HFF-Myc (cell line): ENCODE measurements at regions not wholly inside any gene's neighbourhood (a gene's known extent, or its start where the extent isn't known, plus 50 kb on each side); places are given as distances from the start of the nearest gene placed in this dataset.

Experiments used
- DNase-seq: peaks from one replicate; pipeline ENCODE4 v3.0.0-alpha.2; 2011; ENCODE audit warnings: low read depth; ENCODE audit errors: extremely low read depth
- H3K4me3 ChIP-seq: replicated peaks from 2 replicates; pipeline ENCODE4 v1.5.1; 2011; ENCODE audit warnings: low read depth, mild to moderate bottlenecking, control low read depth, low read length
- TF ChIP-seq, protein P1 (sequence below): IDR thresholded peaks from 2 replicates; pipeline ENCODE4 v1.5.1; 2012; ENCODE audit warnings: mild to moderate bottlenecking, low read depth, low read length, control low read depth; ENCODE audit errors: missing control alignments

DNA sequence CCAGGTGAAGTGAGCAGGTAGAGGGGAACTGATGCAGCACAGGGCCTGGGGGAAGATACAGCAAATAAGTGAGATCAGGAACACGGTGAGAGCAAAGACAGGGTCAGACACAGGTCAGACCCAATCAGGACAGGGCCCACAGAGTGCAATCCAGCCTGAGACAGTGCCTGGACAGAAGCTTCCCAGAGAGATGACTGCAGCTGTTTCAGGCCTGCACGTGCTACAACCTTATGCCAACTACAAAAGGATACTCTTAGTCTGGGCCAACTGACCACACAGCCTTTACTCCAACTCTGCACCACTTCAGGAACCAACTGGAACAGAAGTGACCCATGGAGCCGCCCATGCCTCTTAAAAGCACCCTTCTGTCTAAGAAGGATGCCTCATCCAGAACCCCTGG lies 228.0 kb downstream of the TOMM20 start:
- no peak overlapping the region for H3K4me3 ChIP-seq
- DNase-seq: no peak
- TF ChIP-seq, protein P1, sequence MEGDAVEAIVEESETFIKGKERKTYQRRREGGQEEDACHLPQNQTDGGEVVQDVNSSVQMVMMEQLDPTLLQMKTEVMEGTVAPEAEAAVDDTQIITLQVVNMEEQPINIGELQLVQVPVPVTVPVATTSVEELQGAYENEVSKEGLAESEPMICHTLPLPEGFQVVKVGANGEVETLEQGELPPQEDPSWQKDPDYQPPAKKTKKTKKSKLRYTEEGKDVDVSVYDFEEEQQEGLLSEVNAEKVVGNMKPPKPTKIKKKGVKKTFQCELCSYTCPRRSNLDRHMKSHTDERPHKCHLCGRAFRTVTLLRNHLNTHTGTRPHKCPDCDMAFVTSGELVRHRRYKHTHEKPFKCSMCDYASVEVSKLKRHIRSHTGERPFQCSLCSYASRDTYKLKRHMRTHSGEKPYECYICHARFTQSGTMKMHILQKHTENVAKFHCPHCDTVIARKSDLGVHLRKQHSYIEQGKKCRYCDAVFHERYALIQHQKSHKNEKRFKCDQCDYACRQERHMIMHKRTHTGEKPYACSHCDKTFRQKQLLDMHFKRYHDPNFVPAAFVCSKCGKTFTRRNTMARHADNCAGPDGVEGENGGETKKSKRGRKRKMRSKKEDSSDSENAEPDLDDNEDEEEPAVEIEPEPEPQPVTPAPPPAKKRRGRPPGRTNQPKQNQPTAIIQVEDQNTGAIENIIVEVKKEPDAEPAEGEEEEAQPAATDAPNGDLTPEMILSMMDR: no peak

DNA sequence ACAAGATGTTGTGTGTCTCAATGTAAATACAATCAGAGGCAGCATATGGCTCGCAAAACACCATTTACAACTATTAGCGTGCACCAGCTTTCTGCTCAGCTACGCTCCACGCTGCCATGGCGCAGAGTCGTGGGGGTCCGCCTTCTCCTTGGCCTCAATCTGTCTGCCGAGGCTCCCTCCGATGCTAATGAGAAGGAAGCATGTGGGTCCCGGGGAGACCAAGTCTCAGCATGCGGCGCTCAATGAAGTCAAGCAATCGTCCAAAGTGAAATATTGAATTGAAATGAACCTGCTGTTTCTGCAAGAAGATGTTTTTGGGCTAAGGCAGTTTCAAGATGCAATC lies 228.9 kb downstream of the TOMM20 start:
- H3K4me3 ChIP-seq: no peak overlapping the region
- no peak for DNase-seq
- TF ChIP-seq, protein P1: no peak

DNA sequence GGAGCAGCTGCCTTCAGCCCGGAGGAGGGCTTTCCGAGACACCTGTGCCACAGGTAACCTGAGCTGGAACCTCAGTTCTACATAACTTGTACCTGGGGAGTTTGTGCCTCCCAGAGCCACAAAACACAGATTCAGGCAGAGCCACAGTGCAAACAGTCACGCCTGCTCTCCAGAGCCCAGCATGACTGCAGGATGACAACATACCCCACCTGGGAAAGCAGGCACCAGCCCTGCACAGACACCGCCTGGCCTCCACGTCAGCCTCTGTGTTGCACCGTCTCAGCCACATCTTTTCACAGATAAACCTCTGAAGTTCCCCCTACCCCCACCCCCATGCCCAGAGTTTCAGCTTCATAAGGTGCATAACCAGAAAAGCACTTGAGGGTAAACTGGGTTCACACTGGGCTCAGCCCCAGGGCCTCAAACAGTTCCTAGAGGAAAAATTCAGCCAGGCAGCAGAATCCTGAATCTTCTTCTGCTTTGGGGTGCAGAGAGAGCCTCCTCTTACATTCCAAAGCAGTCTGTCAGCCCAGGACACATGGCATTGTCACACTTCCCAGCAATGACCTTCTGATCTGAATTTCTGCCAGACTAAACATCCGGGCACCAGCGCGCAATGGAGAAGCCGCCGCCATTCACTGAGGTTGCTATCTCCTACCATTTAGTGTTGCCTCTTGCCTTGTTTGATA lies 229.5 kb downstream of the TOMM20 start:
- DNase-seq: no peak
- TF ChIP-seq, protein P1: no peak
- no peak overlapping the region for H3K4me3 ChIP-seq

DNA sequence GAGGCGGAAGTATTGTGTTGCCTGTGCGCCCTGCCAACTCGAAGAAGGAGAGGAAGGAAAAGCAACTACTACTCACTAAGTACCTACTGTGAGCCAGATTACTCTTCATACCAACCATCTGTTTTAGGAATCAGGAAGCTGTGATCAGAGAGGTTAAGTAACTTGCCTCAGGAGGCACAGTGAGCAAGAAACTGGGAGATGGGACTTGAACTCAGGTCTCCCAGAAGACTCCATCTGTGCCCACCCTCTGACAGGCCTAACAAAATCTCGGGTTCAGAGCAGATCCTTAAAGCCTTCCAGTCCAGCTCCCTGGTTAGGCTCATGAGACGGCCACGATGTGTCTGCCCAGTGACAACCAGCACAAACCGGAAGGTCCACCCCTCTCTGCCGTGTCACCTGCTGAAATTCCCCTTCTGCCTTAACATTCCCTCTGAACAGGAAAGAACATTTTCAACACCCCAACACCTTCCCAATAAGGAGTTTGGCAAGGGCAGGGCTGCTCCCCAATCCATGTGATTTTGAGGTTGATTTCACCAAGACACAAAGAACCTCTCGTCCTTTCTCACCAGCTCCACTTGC lies 230.1 kb downstream of the TOMM20 start:
- no peak overlapping the region for H3K4me3 ChIP-seq
- DNase-seq: no peak
- TF ChIP-seq, protein P1: no peak

DNA sequence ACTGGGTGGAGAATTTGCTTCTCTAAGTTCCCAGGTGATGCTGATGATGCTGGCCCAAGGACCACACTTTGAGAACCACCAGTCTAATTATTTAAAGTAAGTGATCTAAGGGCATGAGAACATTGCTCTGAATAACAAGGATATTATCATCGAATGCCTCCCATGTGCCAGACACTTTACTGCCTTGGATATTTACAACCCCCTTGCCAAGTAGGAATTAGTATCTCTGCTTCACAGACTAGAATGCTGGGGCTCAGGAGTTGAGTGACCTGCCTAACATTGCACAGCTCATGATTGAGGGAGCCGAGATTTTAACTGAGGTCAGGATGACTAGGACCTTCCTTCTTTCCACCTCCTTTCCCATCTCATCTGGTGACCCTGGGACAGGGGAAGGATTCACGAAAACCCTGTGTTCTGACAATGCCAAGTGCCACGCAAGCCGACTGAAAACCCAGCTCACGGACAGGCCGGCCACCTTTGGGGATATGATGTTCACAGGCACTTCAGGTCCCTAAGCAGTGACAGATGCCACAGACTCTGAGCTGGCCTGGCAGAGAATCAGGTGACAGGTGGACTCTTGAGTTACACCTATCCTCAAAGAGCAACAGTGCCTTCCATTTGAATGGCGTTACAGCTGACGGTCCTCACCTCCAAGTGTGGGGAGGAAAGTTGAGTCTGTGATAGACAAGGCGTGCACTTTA lies 230.7 kb downstream of the TOMM20 start:
- no peak overlapping the region for H3K4me3 ChIP-seq
- TF ChIP-seq, protein P1: no peak
- no peak for DNase-seq

DNA sequence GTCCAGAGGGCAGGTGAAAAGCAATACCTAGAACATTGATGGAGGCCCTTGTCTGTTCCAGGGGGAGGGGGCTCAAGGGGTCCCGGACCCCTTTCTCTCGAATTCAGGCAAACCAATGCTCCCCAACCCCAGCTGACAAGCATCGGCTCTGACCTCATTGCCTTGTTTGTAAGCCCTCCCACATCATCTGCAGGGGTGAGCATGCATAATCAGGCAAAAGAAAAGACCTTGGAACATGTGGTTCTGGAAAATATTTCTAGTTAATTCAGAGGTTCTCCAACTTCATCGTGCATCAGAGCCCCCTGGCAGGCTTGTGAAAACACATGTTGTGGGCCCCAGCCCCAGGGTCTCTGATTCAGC lies 231.3 kb downstream of the TOMM20 start:
- TF ChIP-seq, protein P1: no peak

More for the DNA sequence above, 231.3 kb downstream of the TOMM20 start:
- H3K4me3 ChIP-seq: no peak overlapping the region
- DNase-seq: no peak
